Retinal pigment epithelial cell (primary cell): ENCODE measurements at regions not wholly inside any gene's neighbourhood (a gene's known extent, or its start where the extent isn't known, plus 50 kb on each side); places are given as distances from the start of the nearest gene placed in this dataset.

ENCODE experiments used
- DNase-seq: peaks from one replicate; pipeline ENCODE4 v3.0.0-alpha.2; 2010; ENCODE audit warnings: low read depth
- H3K4me3 ChIP-seq: 2 replicates; pipeline ENCODE4 v1.5.1; 2011; ENCODE audit warnings: mild to moderate bottlenecking, low read length, control low read depth, moderate library complexity
- CTCF ChIP-seq: conservative IDR thresholded peaks from 2 replicates; pipeline ENCODE4 v1.5.1; 2011; ENCODE audit warnings: low read depth, low read length, control low read depth, inconsistent platforms

- no peak for DNase-seq
- H3K4me3 ChIP-seq: no peak overlapping the region
- TF ChIP-seq CTCF: no peak
Observed at GRCh38 chr4:129355516-129355915, 259.6 kb downstream of the C4orf33 start.

GRCh38 chr4:129358571-129358970, 262.6 kb downstream of the C4orf33 start:
- peak; percentile 63 for DNase-seq
- no peak overlapping the region for H3K4me3 ChIP-seq
- TF ChIP-seq CTCF: no peak

GRCh38 chr4:129359461-129359860, 263.5 kb downstream of the C4orf33 start:
- DNase-seq: no peak
- no peak overlapping the region for H3K4me3 ChIP-seq
- no peak for TF ChIP-seq CTCF

- DNase-seq: peak; percentile 38
- no peak overlapping the region for H3K4me3 ChIP-seq
- peak; percentile 84 for TF ChIP-seq CTCF
Observed at GRCh38 chr4:129362691-129363274, 266.8 kb downstream of the C4orf33 start.

GRCh38 chr4:129364747-129365452, 268.9 kb downstream of the C4orf33 start:
- no peak for DNase-seq
- TF ChIP-seq CTCF: no peak
- no peak overlapping the region for H3K4me3 ChIP-seq

GRCh38 chr4:129369361-129370010, 273.5 kb downstream of the C4orf33 start:
- TF ChIP-seq CTCF: no peak

More at GRCh38 chr4:129369361-129370010, 273.5 kb downstream of the C4orf33 start:
- no peak overlapping the region for H3K4me3 ChIP-seq
- DNase-seq: no peak
